DND-41 (cell line): ENCODE measurements at regions not wholly inside any gene's neighbourhood (a gene's known extent, or its start where the extent isn't known, plus 50 kb on each side); places are given as distances from the start of the nearest gene placed in this dataset.

ENCODE experiments used
- EZH2 ChIP-seq: IDR thresholded peaks from 3 replicates; pipeline ENCODE4 v1.6.1; 2012; ENCODE audit warnings: borderline replicate concordance, low read depth, mild to moderate bottlenecking, moderate library complexity, low read length, inconsistent platforms; ENCODE audit not compliant: severe bottlenecking
- TF ChIP-seq, protein P1 (sequence below): IDR thresholded peaks from 2 replicates; pipeline ENCODE4 v1.5.1; 2012; ENCODE audit warnings: borderline replicate concordance, low read length, moderate library complexity, mild to moderate bottlenecking; ENCODE audit not compliant: poor library complexity, severe bottlenecking; ENCODE audit errors: extremely low read depth

DNA sequence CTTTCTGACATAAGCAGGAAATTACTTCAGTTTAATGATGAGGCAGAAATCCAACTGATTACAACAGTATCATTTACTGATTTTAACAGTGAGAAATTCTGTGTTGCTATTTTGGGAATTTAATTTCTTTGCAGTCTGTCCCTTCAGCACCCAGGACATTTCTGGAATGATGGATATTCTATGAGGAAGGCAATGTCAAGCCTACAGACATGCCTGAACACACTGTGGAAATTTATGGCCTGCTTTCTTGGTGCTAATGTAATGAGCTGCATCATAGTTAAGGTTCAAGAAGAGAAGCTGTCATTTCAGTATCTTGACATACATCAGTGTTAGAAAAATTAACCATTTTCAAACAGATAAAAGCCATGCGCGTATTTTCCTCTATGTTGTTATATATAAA is 87.7 kb downstream of the SLITRK1 start:
- TF ChIP-seq, protein P1, sequence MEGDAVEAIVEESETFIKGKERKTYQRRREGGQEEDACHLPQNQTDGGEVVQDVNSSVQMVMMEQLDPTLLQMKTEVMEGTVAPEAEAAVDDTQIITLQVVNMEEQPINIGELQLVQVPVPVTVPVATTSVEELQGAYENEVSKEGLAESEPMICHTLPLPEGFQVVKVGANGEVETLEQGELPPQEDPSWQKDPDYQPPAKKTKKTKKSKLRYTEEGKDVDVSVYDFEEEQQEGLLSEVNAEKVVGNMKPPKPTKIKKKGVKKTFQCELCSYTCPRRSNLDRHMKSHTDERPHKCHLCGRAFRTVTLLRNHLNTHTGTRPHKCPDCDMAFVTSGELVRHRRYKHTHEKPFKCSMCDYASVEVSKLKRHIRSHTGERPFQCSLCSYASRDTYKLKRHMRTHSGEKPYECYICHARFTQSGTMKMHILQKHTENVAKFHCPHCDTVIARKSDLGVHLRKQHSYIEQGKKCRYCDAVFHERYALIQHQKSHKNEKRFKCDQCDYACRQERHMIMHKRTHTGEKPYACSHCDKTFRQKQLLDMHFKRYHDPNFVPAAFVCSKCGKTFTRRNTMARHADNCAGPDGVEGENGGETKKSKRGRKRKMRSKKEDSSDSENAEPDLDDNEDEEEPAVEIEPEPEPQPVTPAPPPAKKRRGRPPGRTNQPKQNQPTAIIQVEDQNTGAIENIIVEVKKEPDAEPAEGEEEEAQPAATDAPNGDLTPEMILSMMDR: no peak
- TF ChIP-seq EZH2: no peak
